ENCODE measurements at regions not wholly inside any gene's neighbourhood (a gene's known extent, or its start where the extent isn't known, plus 50 kb on each side); places are given as distances from the start of the nearest gene placed in this dataset.
"Not testable (repeated sequence)": the region's sequence is repeated elsewhere in the genome, so short reads cannot be mapped to it uniquely, and the experiment has no call there.

- no peak for TF ChIP-seq CTCF (IDR thresholded peaks at IDR 0.05; ENCODE audit: low read depth, low read length)
- no peak overlapping the region for H3K4me3 ChIP-seq (ENCODE audit: low read depth, low read length)
These were observed 1073.9 kb downstream of the NXPH1 start for GRCh38 chr7:9507290-9507689.

- no peak overlapping the region for H3K4me3 ChIP-seq (ENCODE audit: low read depth, low read length)
- no peak for TF ChIP-seq CTCF (IDR thresholded peaks at IDR 0.05; ENCODE audit: low read depth, low read length)
These were observed 1083.3 kb downstream of the NXPH1 start for GRCh38 chr7:9516662-9517061.

- TF ChIP-seq CTCF (IDR thresholded peaks at IDR 0.05; ENCODE audit: low read depth, low read length): no peak
These were observed 1090.2 kb downstream of the NXPH1 start for GRCh38 chr7:9523579-9523978.

GRCh38 chr7:9552431-9552830 lies 1119.0 kb downstream of the NXPH1 start:
- not testable (repeated sequence) for H3K4me3 ChIP-seq (ENCODE audit: low read depth, low read length)

More at GRCh38 chr7:9523579-9523978, 1090.2 kb downstream of the NXPH1 start:
- H3K4me3 ChIP-seq (ENCODE audit: low read depth, low read length): no peak overlapping the region

- no peak overlapping the region for H3K4me3 ChIP-seq (ENCODE audit: low read depth, low read length)
- TF ChIP-seq CTCF (IDR thresholded peaks at IDR 0.05; ENCODE audit: low read depth, low read length): no peak
These were observed 1124.4 kb downstream of the NXPH1 start for GRCh38 chr7:9557853-9558252.

GRCh38 chr7:9575716-9576115 lies 1142.3 kb downstream of the NXPH1 start:
- TF ChIP-seq CTCF (IDR thresholded peaks at IDR 0.05; ENCODE audit: low read depth, low read length): no peak
- no peak overlapping the region for H3K4me3 ChIP-seq (ENCODE audit: low read depth, low read length)

GRCh38 chr7:9582824-9583223 lies 1149.4 kb downstream of the NXPH1 start:
- no peak for TF ChIP-seq CTCF (IDR thresholded peaks at IDR 0.05; ENCODE audit: low read depth, low read length)
- H3K4me3 ChIP-seq (ENCODE audit: low read depth, low read length): no peak overlapping the region

GRCh38 chr7:9598411-9598810 lies 1165.0 kb downstream of the NXPH1 start:
- no peak for TF ChIP-seq CTCF (IDR thresholded peaks at IDR 0.05; ENCODE audit: low read depth, low read length)
- no peak overlapping the region for H3K4me3 ChIP-seq (ENCODE audit: low read depth, low read length)
